Gastroesophageal sphincter (tissue), 3 donors: ENCODE measurements at regions not wholly inside any gene's neighbourhood (a gene's known extent, or its start where the extent isn't known, plus 50 kb on each side); places are given as distances from the start of the nearest gene placed in this dataset.

Experiments used
- CTCF ChIP-seq, 4 experiments: fragments of 200-600 bp in 2 of 4; fragments of 450-650 bp in 2 of 4; sonication (generic) in 1 of 4; IDR thresholded peaks; one replicate each; pipeline ENCODE4 v1.5.1; 2017 to 2019; ENCODE audit warnings: antibody characterized with exemption in 4 of 4, mild to moderate bottlenecking in 2 of 4, moderate library complexity in 2 of 4
- EP300 ChIP-seq: sonication (generic); formaldehyde crosslinking; IDR thresholded peaks from one replicate; pipeline ENCODE4 v1.6.1; 2017; ENCODE audit warnings: antibody characterized with exemption, mild to moderate bottlenecking
- POLR2A ChIP-seq, 2 donors: fragments of 450-650 bp; IDR thresholded peaks; one replicate each; pipeline ENCODE4 v1.6.1; 2017; ENCODE audit warnings: antibody characterized with exemption in 2 of 2, mild to moderate bottlenecking in 2 of 2, moderate library complexity in 1 of 2

- no peak for TF ChIP-seq CTCF (IDR thresholded peaks at IDR 0.05)
- no peak for TF ChIP-seq POLR2A (IDR thresholded peaks at IDR 0.05)
- no peak for TF ChIP-seq EP300
Observed at GRCh38 chrX:4186331-4186730, 472.9 kb upstream of the PRKX start.
